Esophagus muscularis mucosa (tissue), 3 donors: ENCODE measurements at regions not wholly inside any gene's neighbourhood (a gene's known extent, or its start where the extent isn't known, plus 50 kb on each side); places are given as distances from the start of the nearest gene placed in this dataset.

Experiments
- POLR2A ChIP-seq: fragments of 450-650 bp; IDR thresholded peaks from one replicate; pipeline ENCODE4 v1.6.1; 2017; ENCODE audit warnings: antibody characterized with exemption, moderate library complexity, mild to moderate bottlenecking, low read depth
- TF ChIP-seq, protein P1 (sequence below), 3 experiments: fragments of 200-600 bp in 2 of 3; fragments of 450-650 bp in 1 of 3; sonication (generic) in 2 of 3; IDR thresholded peaks; one replicate each; pipeline ENCODE4 v1.5.1; 2017 to 2019; ENCODE audit warnings: antibody characterized with exemption in 3 of 3, mild to moderate bottlenecking in 2 of 3, moderate library complexity in 1 of 3

DNA sequence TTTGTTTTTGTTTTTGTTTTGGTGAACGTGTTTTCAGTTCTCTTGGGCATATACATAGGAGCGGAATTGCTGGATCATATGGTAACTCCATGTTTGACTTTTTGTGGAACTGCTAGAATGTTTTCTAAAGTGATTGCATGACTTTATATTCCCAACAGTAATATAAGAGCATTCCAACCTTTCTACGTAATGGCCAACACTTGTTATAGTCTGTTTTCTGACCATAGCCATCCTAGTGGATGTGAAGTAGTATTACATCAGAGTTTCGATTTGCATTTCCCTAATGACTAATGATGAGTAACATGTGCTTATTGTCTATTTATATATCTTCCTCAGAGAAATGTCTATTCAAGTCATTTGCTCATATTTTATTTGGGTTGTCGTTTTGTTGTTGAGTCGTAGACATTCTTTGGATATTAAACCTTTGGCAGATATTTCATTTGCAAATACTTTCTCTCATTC, 268.7 kb downstream of the AEBP2 start:
- TF ChIP-seq, protein P1, sequence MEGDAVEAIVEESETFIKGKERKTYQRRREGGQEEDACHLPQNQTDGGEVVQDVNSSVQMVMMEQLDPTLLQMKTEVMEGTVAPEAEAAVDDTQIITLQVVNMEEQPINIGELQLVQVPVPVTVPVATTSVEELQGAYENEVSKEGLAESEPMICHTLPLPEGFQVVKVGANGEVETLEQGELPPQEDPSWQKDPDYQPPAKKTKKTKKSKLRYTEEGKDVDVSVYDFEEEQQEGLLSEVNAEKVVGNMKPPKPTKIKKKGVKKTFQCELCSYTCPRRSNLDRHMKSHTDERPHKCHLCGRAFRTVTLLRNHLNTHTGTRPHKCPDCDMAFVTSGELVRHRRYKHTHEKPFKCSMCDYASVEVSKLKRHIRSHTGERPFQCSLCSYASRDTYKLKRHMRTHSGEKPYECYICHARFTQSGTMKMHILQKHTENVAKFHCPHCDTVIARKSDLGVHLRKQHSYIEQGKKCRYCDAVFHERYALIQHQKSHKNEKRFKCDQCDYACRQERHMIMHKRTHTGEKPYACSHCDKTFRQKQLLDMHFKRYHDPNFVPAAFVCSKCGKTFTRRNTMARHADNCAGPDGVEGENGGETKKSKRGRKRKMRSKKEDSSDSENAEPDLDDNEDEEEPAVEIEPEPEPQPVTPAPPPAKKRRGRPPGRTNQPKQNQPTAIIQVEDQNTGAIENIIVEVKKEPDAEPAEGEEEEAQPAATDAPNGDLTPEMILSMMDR (IDR thresholded peaks at IDR 0.05) = no peak
- TF ChIP-seq POLR2A = no peak
